Breast epithelium (tissue), 3 donors: ENCODE measurements at regions not wholly inside any gene's neighbourhood (a gene's known extent, or its start where the extent isn't known, plus 50 kb on each side); places are given as distances from the start of the nearest gene placed in this dataset.

Source experiments
- CTCF ChIP-seq, 3 donors: fragments of 450-650 bp; IDR thresholded peaks; one replicate each; pipeline ENCODE4 v1.5.1; 2016 to 2017; ENCODE audit warnings: antibody characterized with exemption in 3 of 3, mild to moderate bottlenecking in 3 of 3, moderate library complexity in 3 of 3
- POLR2A ChIP-seq: fragments of 450-650 bp; IDR thresholded peaks from one replicate; pipeline ENCODE4 v1.6.1; 2016; ENCODE audit warnings: antibody characterized with exemption, mild to moderate bottlenecking, moderate library complexity
- POLR2AphosphoS5 ChIP-seq, 3 donors: sonication (generic); formaldehyde crosslinking; IDR thresholded peaks; one replicate each; pipeline ENCODE4 v1.6.1; 2017; ENCODE audit warnings: antibody characterized with exemption in 3 of 3

GRCh38 chr5:152549709-152550108, 144.6 kb upstream of the NMUR2 start:
- TF ChIP-seq CTCF (IDR thresholded peaks at IDR 0.05) (no peak), POLR2A (no peak), POLR2AphosphoS5 (IDR thresholded peaks at IDR 0.05) (no peak)
